KMS-11 (cell line): ENCODE measurements at regions not wholly inside any gene's neighbourhood (a gene's known extent, or its start where the extent isn't known, plus 50 kb on each side); places are given as distances from the start of the nearest gene placed in this dataset.
A peak's percentile ranks its signal among the peaks of the same experiment; 100 is the strongest.

Experiments
- H2AFZ ChIP-seq: fragments of 200-600 bp; sonication (generic); 2 replicates; pipeline ENCODE4 v1.6.1; 2016; ENCODE audit warnings: antibody characterized with exemption, mixed run types, low read depth
- H3K27ac ChIP-seq: fragments of 200-600 bp; sonication (generic); 2 replicates; pipeline ENCODE4 v1.6.1; 2016; ENCODE audit warnings: mild to moderate bottlenecking, mixed run types
- H3K27me3 ChIP-seq: fragments of 200-600 bp; sonication (generic); 2 replicates; pipeline ENCODE4 v1.6.1; 2017; ENCODE audit warnings: mild to moderate bottlenecking, low read depth, mixed run types, moderate library complexity; ENCODE audit not compliant: insufficient read depth
- H3K36me3 ChIP-seq: fragments of 200-600 bp; sonication (generic); 2 replicates; pipeline ENCODE4 v1.6.1; 2017; ENCODE audit warnings: mild to moderate bottlenecking, mixed run types; ENCODE audit not compliant: insufficient read depth
- H3K4me1 ChIP-seq: fragments of 200-600 bp; sonication (generic); 2 replicates; pipeline ENCODE4 v1.6.1; 2016; ENCODE audit warnings: mild to moderate bottlenecking, low read depth, mixed run types; ENCODE audit not compliant: poor library complexity, severe bottlenecking
- H3K4me2 ChIP-seq: fragments of 200-600 bp; sonication (generic); 2 replicates; pipeline ENCODE4 v1.7.0; 2016; ENCODE audit warnings: mild to moderate bottlenecking, mixed run types
- H3K4me3 ChIP-seq: fragments of 200-600 bp; sonication (generic); IDR thresholded peaks from 2 replicates; pipeline ENCODE4 v1.6.1; 2017; ENCODE audit warnings: low read depth, low read length, mixed read lengths; ENCODE audit not compliant: insufficient read depth
- H3K79me2 ChIP-seq: fragments of 200-600 bp; sonication (generic); 2 replicates; pipeline ENCODE4 v1.6.1; 2016; ENCODE audit warnings: low read depth, mixed run types; ENCODE audit not compliant: insufficient read depth
- H3K9ac ChIP-seq: fragments of 200-600 bp; sonication (generic); 2 replicates; pipeline ENCODE4 v1.6.1; 2016; ENCODE audit warnings: mild to moderate bottlenecking, mixed run types
- H4K20me1 ChIP-seq: fragments of 200-600 bp; sonication (generic); 2 replicates; pipeline ENCODE4 v1.6.1; 2016; ENCODE audit warnings: mild to moderate bottlenecking, mixed run types; ENCODE audit not compliant: insufficient read depth
- TF ChIP-seq, protein P1 (sequence below): fragments of 200-600 bp; sonication (generic); conservative IDR thresholded peaks from 2 replicates; pipeline ENCODE4 v1.6.1; 2017; ENCODE audit warnings: low read depth, mild to moderate bottlenecking, antibody characterized with exemption, low read length, moderate library complexity, mixed read lengths

DNA sequence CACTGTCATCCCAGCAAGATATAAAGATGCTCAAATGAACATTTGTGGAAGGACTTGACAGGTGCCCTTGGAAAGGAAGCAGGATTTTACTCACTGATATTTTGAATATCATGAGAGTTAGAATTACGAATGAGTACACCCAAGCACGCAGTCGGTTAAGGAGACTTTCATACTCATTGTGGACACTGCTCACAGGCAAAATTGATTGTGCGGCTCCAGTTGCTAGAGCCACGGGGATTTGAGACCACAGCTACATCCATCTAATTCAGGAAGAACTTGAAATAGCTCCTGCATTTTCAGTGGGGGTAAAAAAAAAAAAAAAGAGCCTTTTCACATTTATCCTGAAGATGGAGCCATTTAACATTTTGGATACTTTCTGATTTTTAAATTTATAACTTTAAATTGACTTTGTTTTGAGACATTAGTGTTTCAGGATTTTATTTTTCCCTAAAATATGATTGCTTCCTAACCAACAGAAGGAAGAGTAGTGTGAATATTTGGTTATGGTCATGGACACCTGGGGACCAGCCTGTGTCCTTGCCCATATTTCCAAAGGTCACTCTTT lies 1080.1 kb upstream of the EEF2KMT start:
- Histone ChIP-seq H3K4me3 (no peak overlapping the region), H2AFZ (no peak overlapping the region), H3K9ac (no peak overlapping the region), H3K4me2 (no peak overlapping the region), H3K36me3 (no peaks in the 10 kb centered on the region), H3K27me3 (no peaks in the 10 kb centered on the region), H3K79me2 (no peaks in the 10 kb centered on the region), H3K4me1 (no peaks in the 10 kb centered on the region), H4K20me1 (no peaks in the 10 kb centered on the region), H3K27ac (no peak overlapping the region)
- TF ChIP-seq, protein P1, sequence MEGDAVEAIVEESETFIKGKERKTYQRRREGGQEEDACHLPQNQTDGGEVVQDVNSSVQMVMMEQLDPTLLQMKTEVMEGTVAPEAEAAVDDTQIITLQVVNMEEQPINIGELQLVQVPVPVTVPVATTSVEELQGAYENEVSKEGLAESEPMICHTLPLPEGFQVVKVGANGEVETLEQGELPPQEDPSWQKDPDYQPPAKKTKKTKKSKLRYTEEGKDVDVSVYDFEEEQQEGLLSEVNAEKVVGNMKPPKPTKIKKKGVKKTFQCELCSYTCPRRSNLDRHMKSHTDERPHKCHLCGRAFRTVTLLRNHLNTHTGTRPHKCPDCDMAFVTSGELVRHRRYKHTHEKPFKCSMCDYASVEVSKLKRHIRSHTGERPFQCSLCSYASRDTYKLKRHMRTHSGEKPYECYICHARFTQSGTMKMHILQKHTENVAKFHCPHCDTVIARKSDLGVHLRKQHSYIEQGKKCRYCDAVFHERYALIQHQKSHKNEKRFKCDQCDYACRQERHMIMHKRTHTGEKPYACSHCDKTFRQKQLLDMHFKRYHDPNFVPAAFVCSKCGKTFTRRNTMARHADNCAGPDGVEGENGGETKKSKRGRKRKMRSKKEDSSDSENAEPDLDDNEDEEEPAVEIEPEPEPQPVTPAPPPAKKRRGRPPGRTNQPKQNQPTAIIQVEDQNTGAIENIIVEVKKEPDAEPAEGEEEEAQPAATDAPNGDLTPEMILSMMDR, result no peak

DNA sequence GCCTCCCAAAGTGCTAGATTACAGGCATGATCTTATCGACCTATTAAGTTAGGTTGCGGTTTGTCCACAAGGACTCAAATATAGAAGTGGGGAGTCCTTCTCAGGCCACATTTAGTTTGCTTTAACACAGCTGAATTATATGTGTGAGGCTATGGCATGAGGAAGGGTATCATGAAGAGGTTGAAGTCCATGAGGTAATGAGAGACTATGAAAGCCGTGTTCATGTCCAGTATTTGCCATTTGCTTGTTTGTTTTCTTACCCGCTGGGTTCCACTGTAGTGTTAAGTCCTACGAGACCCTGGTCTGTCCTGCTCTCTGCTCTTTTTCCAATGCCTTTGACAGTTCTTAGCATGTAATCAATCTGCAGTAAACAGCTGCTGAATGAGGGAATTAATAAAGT lies 1072.4 kb upstream of the EEF2KMT start:
- Histone ChIP-seq H3K4me1 (no peaks in the 10 kb centered on the region), H3K27ac (no peak overlapping the region), H3K36me3 (no peaks in the 10 kb centered on the region), H3K79me2 (no peaks in the 10 kb centered on the region), H3K4me2 (no peak overlapping the region), H3K9ac (no peak overlapping the region), H3K27me3 (no peaks in the 10 kb centered on the region), H3K4me3 (no peak overlapping the region), H4K20me1 (no peaks in the 10 kb centered on the region), H2AFZ (no peak overlapping the region)
- TF ChIP-seq, protein P1, result no peak

DNA sequence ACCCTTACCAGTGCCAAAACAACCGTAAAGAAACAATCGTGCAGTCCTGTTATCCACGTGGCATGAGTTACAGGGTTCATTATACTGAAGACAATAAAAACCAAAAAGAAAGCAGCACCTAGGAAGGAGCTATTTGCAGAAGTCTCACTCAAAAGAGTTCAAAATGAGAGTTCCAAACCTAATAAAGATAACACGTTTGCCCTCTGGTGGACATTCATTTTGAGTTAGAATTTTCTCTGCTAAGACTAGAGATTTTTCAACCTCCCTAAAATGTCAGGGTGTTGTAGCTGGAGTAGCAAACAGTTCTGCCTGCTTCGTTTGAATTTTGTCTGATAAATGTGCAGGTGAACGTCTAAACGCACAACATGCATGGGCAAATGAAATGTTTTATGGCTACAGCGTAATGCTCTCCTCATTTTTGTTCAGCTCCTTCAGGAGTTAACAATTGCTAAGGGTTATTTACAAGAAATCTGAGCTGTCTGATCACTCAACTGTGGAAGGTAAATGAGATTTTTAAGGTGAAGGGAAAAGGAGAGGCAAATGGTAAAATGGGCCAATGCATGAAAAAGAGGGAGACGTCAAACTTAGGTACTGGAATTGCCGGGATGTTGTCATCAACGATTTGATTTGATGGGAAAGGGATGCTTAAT lies 1067.9 kb upstream of the EEF2KMT start:
- H3K4me2 ChIP-seq, result no peak overlapping the region
- no peak overlapping the region for H3K9ac ChIP-seq
- no peak overlapping the region for H2AFZ ChIP-seq
- H3K4me3 ChIP-seq, result no peak overlapping the region
- H3K79me2 ChIP-seq, result no peaks in the 10 kb centered on the region
- H3K36me3 ChIP-seq, result no peaks in the 10 kb centered on the region
- H3K4me1 ChIP-seq, result no peaks in the 10 kb centered on the region
- no peaks in the 10 kb centered on the region for H4K20me1 ChIP-seq
- H3K27ac ChIP-seq, result no peak overlapping the region
- TF ChIP-seq, protein P1, result 0 out of 2 replicates have a peak, but pooled peaks have one; percentile 32
- H3K27me3 ChIP-seq, result no peaks in the 10 kb centered on the region

DNA sequence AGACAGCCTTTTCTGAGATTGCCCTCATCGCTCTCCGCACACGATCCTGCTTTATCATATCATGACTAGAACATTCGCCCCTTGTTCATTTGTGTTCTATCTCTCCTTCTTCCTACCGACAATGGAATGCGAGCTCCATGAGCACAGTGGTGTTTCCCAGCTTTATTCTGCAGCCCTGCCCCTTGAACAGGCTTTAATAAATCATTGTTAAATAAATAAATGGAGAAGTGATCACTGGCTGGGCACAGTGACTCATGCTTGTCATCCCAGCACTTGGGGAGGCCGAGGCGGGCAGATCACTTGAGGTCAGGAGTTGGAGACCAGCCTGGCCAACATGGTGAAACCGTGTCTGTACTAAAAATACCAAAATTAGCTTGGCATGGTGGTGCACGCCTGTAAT lies 1063.3 kb upstream of the EEF2KMT start:
- TF ChIP-seq, protein P1, result no peak
- Histone ChIP-seq H3K27me3 (no peaks in the 10 kb centered on the region), H3K9ac (no peak overlapping the region), H3K4me1 (no peaks in the 10 kb centered on the region), H3K4me2 (no peak overlapping the region), H4K20me1 (no peaks in the 10 kb centered on the region), H3K36me3 (no peaks in the 10 kb centered on the region), H3K79me2 (no peaks in the 10 kb centered on the region), H3K27ac (no peak overlapping the region), H3K4me3 (no peak overlapping the region), H2AFZ (no peak overlapping the region)
